ENCODE measurements at regions not wholly inside any gene's neighbourhood (a gene's known extent, or its start where the extent isn't known, plus 50 kb on each side); places are given as distances from the start of the nearest gene placed in this dataset.
"Not testable (repeated sequence)": the region's sequence is repeated elsewhere in the genome, so short reads cannot be mapped to it uniquely, and the experiment has no call there.

- H2BK120ac ChIP-seq (ENCODE audit: low read depth, low read length); H2BK15ac ChIP-seq (ENCODE audit: low read length); H3K18ac ChIP-seq (ENCODE audit: low read length); H3K36me3 ChIP-seq (replicated peaks in 1 of 2; ENCODE audit: control insufficient read depth in 2 of 2, insufficient read depth in 2 of 2, low read length in 2 of 2); H3K4me1 ChIP-seq (ENCODE audit: control insufficient read depth in 2 of 2, insufficient read depth in 1 of 2, low read depth in 1 of 2, low read length in 2 of 2); H3K9me3 ChIP-seq (replicated peaks in 1 of 2; ENCODE audit: control insufficient read depth in 2 of 2, insufficient read depth in 1 of 2, low read depth in 1 of 2, low read length in 2 of 2); DNase-seq (ENCODE audit: low spot score); H3K4me3 ChIP-seq (ENCODE audit: low read length in 2 of 2); H4K91ac ChIP-seq (ENCODE audit: low read depth, low read length, poor library complexity); H3K4me2 ChIP-seq (ENCODE audit: insufficient read depth, low read length, poor library complexity, severe bottlenecking); H3K4ac ChIP-seq (ENCODE audit: low read length); H2BK5ac ChIP-seq (ENCODE audit: low read length); H3K27me3 ChIP-seq (ENCODE audit: control insufficient read depth in 3 of 3, insufficient read depth in 3 of 3, low read depth in 1 of 3, low read length in 3 of 3); H2AK5ac ChIP-seq (ENCODE audit: low read depth, low read length); H3K27ac ChIP-seq (replicated peaks; ENCODE audit: low read length); H3K14ac ChIP-seq (ENCODE audit: low read length); H3K79me1 ChIP-seq (ENCODE audit: low read depth, low read length); H4K8ac ChIP-seq (ENCODE audit: low read depth, low read length); H3K9ac ChIP-seq (ENCODE audit: low read depth, low read length, poor library complexity); H3K23ac ChIP-seq (ENCODE audit: low read depth, low read length, poor library complexity); H2AFZ ChIP-seq (ENCODE audit: low read length); H2BK12ac ChIP-seq (ENCODE audit: low read length): not testable (repeated sequence)
- no CpG with 5 or more reads among the region's 5 CpGs for WGBS, 2 donors (ENCODE audit: extremely low coverage in 2 of 2, insufficient read length in 2 of 2, insufficient replicate concordance in 1 of 2)
Measured at GRCh38 chr2:8333832-8334187, 348.0 kb upstream of the ID2 start.

- no peak overlapping the region for H4K8ac ChIP-seq (ENCODE audit: low read depth, low read length)
- no peak overlapping the region for H3K9ac ChIP-seq (ENCODE audit: low read depth, low read length, poor library complexity)
- H3K4me2 ChIP-seq (ENCODE audit: insufficient read depth, low read length, poor library complexity, severe bottlenecking): no peak overlapping the region
- WGBS, 2 donors (ENCODE audit: extremely low coverage in 2 of 2, insufficient read length in 2 of 2, insufficient replicate concordance in 1 of 2): no CpG with 5 or more reads among the region's 12 CpGs
- no peak overlapping the region for H2BK5ac ChIP-seq (ENCODE audit: low read length)
- peak overlapping the region; percentile 36 for H2BK12ac ChIP-seq (ENCODE audit: low read length)
- H3K79me1 ChIP-seq (ENCODE audit: low read depth, low read length): no peaks in the 10 kb centered on the region
- peak overlapping the region; percentile 71 for H2BK15ac ChIP-seq (ENCODE audit: low read length)
- H3K27me3 ChIP-seq (ENCODE audit: control insufficient read depth in 3 of 3, insufficient read depth in 3 of 3, low read depth in 1 of 3, low read length in 3 of 3): no peaks in the 10 kb centered on the region
- no peak overlapping the region for H3K4ac ChIP-seq (ENCODE audit: low read length)
- no peaks in the 10 kb centered on the region for H3K36me3 ChIP-seq (replicated peaks in 1 of 2; ENCODE audit: control insufficient read depth in 2 of 2, insufficient read depth in 2 of 2, low read length in 2 of 2)
- no peak overlapping the region for H2AK5ac ChIP-seq (ENCODE audit: low read depth, low read length)
- DNase-seq (ENCODE audit: low spot score): no peak
- H3K23ac ChIP-seq (ENCODE audit: low read depth, low read length, poor library complexity): no peak overlapping the region
- peak overlapping the region; percentile 54 for H2AFZ ChIP-seq (ENCODE audit: low read length)
- no peak overlapping the region for H4K91ac ChIP-seq (ENCODE audit: low read depth, low read length, poor library complexity)
- H3K27ac ChIP-seq (replicated peaks; ENCODE audit: low read length): peak overlapping the region; percentile 16
- H2BK120ac ChIP-seq (ENCODE audit: low read depth, low read length): no peak overlapping the region
- peaks cover 0 to 6% of the 10 kb centered on the region in 2 donors for H3K9me3 ChIP-seq (replicated peaks in 1 of 2; ENCODE audit: control insufficient read depth in 2 of 2, insufficient read depth in 1 of 2, low read depth in 1 of 2, low read length in 2 of 2)
- peak overlapping the region in 1 of 2 donors; percentile 49 for H3K4me3 ChIP-seq (ENCODE audit: low read length in 2 of 2)
- H3K4me1 ChIP-seq (ENCODE audit: control insufficient read depth in 2 of 2, insufficient read depth in 1 of 2, low read depth in 1 of 2, low read length in 2 of 2): peaks cover 0 to 7% of the 10 kb centered on the region in 2 donors
- peak overlapping the region; percentile 28 for H3K14ac ChIP-seq (ENCODE audit: low read length)
- H3K18ac ChIP-seq (ENCODE audit: low read length): peak overlapping the region; percentile 93
Measured at GRCh38 chr2:8334866-8335325, 347.0 kb upstream of the ID2 start.

- no peak overlapping the region for H2AK5ac ChIP-seq (ENCODE audit: low read depth, low read length)
- H3K4me1 ChIP-seq (ENCODE audit: control insufficient read depth in 2 of 2, insufficient read depth in 1 of 2, low read depth in 1 of 2, low read length in 2 of 2): peaks cover 0 to 4% of the 10 kb centered on the region in 2 donors
Measured at GRCh38 chr2:8335801-8336200, 346.1 kb upstream of the ID2 start.

GRCh38 chr2:8337321-8337720, 344.5 kb upstream of the ID2 start:
- no peak overlapping the region for H4K8ac ChIP-seq (ENCODE audit: low read depth, low read length)
- H2BK5ac ChIP-seq (ENCODE audit: low read length): no peak overlapping the region
- no peak overlapping the region for H2AFZ ChIP-seq (ENCODE audit: low read length)
- H3K9me3 ChIP-seq (replicated peaks in 1 of 2; ENCODE audit: control insufficient read depth in 2 of 2, insufficient read depth in 1 of 2, low read depth in 1 of 2, low read length in 2 of 2): peaks cover 0 to 6% of the 10 kb centered on the region in 2 donors
- peaks cover 0 to 4% of the 10 kb centered on the region in 2 donors for H3K4me1 ChIP-seq (ENCODE audit: control insufficient read depth in 2 of 2, insufficient read depth in 1 of 2, low read depth in 1 of 2, low read length in 2 of 2)
- no peaks in the 10 kb centered on the region for H3K36me3 ChIP-seq (replicated peaks in 1 of 2; ENCODE audit: control insufficient read depth in 2 of 2, insufficient read depth in 2 of 2, low read length in 2 of 2)
- H3K4me2 ChIP-seq (ENCODE audit: insufficient read depth, low read length, poor library complexity, severe bottlenecking): no peak overlapping the region
- H2BK120ac ChIP-seq (ENCODE audit: low read depth, low read length): no peak overlapping the region
- no peak overlapping the region for H3K4ac ChIP-seq (ENCODE audit: low read length)
- no peak overlapping the region for H2AK5ac ChIP-seq (ENCODE audit: low read depth, low read length)
- H2BK15ac ChIP-seq (ENCODE audit: low read length): no peak overlapping the region
- no peak overlapping the region for H2BK12ac ChIP-seq (ENCODE audit: low read length)
- no peak for DNase-seq (ENCODE audit: low spot score)
- H4K91ac ChIP-seq (ENCODE audit: low read depth, low read length, poor library complexity): no peak overlapping the region
- H3K9ac ChIP-seq (ENCODE audit: low read depth, low read length, poor library complexity): no peak overlapping the region
- H3K79me1 ChIP-seq (ENCODE audit: low read depth, low read length): no peaks in the 10 kb centered on the region
- H3K23ac ChIP-seq (ENCODE audit: low read depth, low read length, poor library complexity): no peak overlapping the region
- no peak overlapping the region for H3K27ac ChIP-seq (replicated peaks; ENCODE audit: low read length)
- no CpG with 5 or more reads among the region's 4 CpGs for WGBS, 2 donors (ENCODE audit: extremely low coverage in 2 of 2, insufficient read length in 2 of 2, insufficient replicate concordance in 1 of 2)
- no peak overlapping the region for H3K14ac ChIP-seq (ENCODE audit: low read length)
- H3K27me3 ChIP-seq (ENCODE audit: control insufficient read depth in 3 of 3, insufficient read depth in 3 of 3, low read depth in 1 of 3, low read length in 3 of 3): no peaks in the 10 kb centered on the region
- no peak overlapping the region for H3K4me3 ChIP-seq (ENCODE audit: low read length in 2 of 2)
- H3K18ac ChIP-seq (ENCODE audit: low read length): no peak overlapping the region

More at GRCh38 chr2:8335801-8336200, 346.1 kb upstream of the ID2 start:
- no peak overlapping the region for H3K23ac ChIP-seq (ENCODE audit: low read depth, low read length, poor library complexity)
- H3K9ac ChIP-seq (ENCODE audit: low read depth, low read length, poor library complexity): no peak overlapping the region
- no peak overlapping the region for H2AFZ ChIP-seq (ENCODE audit: low read length)
- no peak overlapping the region for H4K8ac ChIP-seq (ENCODE audit: low read depth, low read length)
- no peak overlapping the region for H3K4me3 ChIP-seq (ENCODE audit: low read length in 2 of 2)
- H2BK120ac ChIP-seq (ENCODE audit: low read depth, low read length): no peak overlapping the region
- no peaks in the 10 kb centered on the region for H3K36me3 ChIP-seq (replicated peaks in 1 of 2; ENCODE audit: control insufficient read depth in 2 of 2, insufficient read depth in 2 of 2, low read length in 2 of 2)
- no peaks in the 10 kb centered on the region for H3K79me1 ChIP-seq (ENCODE audit: low read depth, low read length)
- H3K27me3 ChIP-seq (ENCODE audit: control insufficient read depth in 3 of 3, insufficient read depth in 3 of 3, low read depth in 1 of 3, low read length in 3 of 3): no peaks in the 10 kb centered on the region
- peaks cover 0 to 6% of the 10 kb centered on the region in 2 donors for H3K9me3 ChIP-seq (replicated peaks in 1 of 2; ENCODE audit: control insufficient read depth in 2 of 2, insufficient read depth in 1 of 2, low read depth in 1 of 2, low read length in 2 of 2)
- H3K4me2 ChIP-seq (ENCODE audit: insufficient read depth, low read length, poor library complexity, severe bottlenecking): no peak overlapping the region
- WGBS, 2 donors (ENCODE audit: extremely low coverage in 2 of 2, insufficient read length in 2 of 2, insufficient replicate concordance in 1 of 2): no CpG with 5 or more reads among the region's 8 CpGs
- no peak overlapping the region for H2BK5ac ChIP-seq (ENCODE audit: low read length)
- no peak for DNase-seq (ENCODE audit: low spot score)
- H4K91ac ChIP-seq (ENCODE audit: low read depth, low read length, poor library complexity): no peak overlapping the region
- H2BK15ac ChIP-seq (ENCODE audit: low read length): no peak overlapping the region
- no peak overlapping the region for H3K4ac ChIP-seq (ENCODE audit: low read length)
- H2BK12ac ChIP-seq (ENCODE audit: low read length): no peak overlapping the region
- H3K18ac ChIP-seq (ENCODE audit: low read length): no peak overlapping the region
- no peak overlapping the region for H3K27ac ChIP-seq (replicated peaks; ENCODE audit: low read length)
- no peak overlapping the region for H3K14ac ChIP-seq (ENCODE audit: low read length)

Measured in neuronal stem cell (in vitro differentiated cells).